Aorta (tissue), 5 donors: ENCODE measurements at regions not wholly inside any gene's neighbourhood (a gene's known extent, or its start where the extent isn't known, plus 50 kb on each side); places are given as distances from the start of the nearest gene placed in this dataset.
A peak's percentile ranks its signal among the peaks of the same experiment; 100 is the strongest.

Experiments
- ATAC-seq: fragments of 200-7000 bp; cut with Tn5 transposase; one replicate; pipeline ENCODE4 v1.9.1; 2022; ENCODE audit warnings: moderate library complexity; ENCODE audit not compliant: low FRiP score
- DNase-seq, 2 donors: peaks; one replicate each; pipeline ENCODE4 v3.0.0-alpha.2; 2020
- H3K27ac ChIP-seq, 2 donors: one replicate each; pipeline ENCODE4 v1.5.1; 2013; ENCODE audit warnings: low read length in 2 of 2, mild to moderate bottlenecking in 2 of 2, moderate library complexity in 2 of 2, control low read depth in 1 of 2, inconsistent platforms in 1 of 2, low read depth in 1 of 2
- H3K27me3 ChIP-seq, 2 donors: one replicate each; pipeline ENCODE4 v1.6.1; 2013; ENCODE audit warnings: control low read depth in 1 of 2, low read length in 1 of 2, mild to moderate bottlenecking in 1 of 2, moderate library complexity in 1 of 2; ENCODE audit not compliant: insufficient read depth in 2 of 2, control insufficient read depth in 1 of 2
- H3K36me3 ChIP-seq, 2 donors: one replicate each; pipeline ENCODE4 v1.6.1; 2013; ENCODE audit warnings: control low read depth in 1 of 2, low read length in 1 of 2, mild to moderate bottlenecking in 1 of 2; ENCODE audit not compliant: insufficient read depth in 2 of 2, control insufficient read depth in 1 of 2
- H3K4me1 ChIP-seq, 2 donors: one replicate each; pipeline ENCODE4 v1.6.1; 2013; ENCODE audit warnings: low read length in 2 of 2, control low read depth in 1 of 2, mild to moderate bottlenecking in 1 of 2, moderate library complexity in 1 of 2; ENCODE audit not compliant: insufficient read depth in 2 of 2, control insufficient read depth in 1 of 2
- H3K4me3 ChIP-seq, 2 donors: one replicate each; pipeline ENCODE4 v1.5.1; 2013; ENCODE audit warnings: low read length in 2 of 2, control low read depth in 1 of 2, mild to moderate bottlenecking in 1 of 2
- H3K9me3 ChIP-seq: one replicate; pipeline ENCODE4 v1.6.1; 2013; ENCODE audit warnings: mild to moderate bottlenecking, low read length; ENCODE audit not compliant: control insufficient read depth
- WGBS, 2 donors: extraction: QIAGEN DNeasy Blood & Tissue Kit; methylation state at CpG; one replicate each; pipeline ENCODE4 v1.1.7; 2013; 5-methylcytosine and 5-hydroxymethylcytosine counted together
- intact Hi-C, 2 donors: fragments of 100-400 bp; cut with DNase I; formaldehyde crosslinking; loops; one replicate each; pipeline versions ENCODE4 v1.14.2 to v1.15.0; 2022
- donor health status: healthy with polysubstance abuse.
- donor health status: Bipolar disorder and iron deficiency.
- donor health status: DM: no; HTN: no; CAD: no.
- donor health status: DM: no; HTN: no; CAD: no.
- donor health status: DM: yes; HTN: yes; CAD: no.

DNA sequence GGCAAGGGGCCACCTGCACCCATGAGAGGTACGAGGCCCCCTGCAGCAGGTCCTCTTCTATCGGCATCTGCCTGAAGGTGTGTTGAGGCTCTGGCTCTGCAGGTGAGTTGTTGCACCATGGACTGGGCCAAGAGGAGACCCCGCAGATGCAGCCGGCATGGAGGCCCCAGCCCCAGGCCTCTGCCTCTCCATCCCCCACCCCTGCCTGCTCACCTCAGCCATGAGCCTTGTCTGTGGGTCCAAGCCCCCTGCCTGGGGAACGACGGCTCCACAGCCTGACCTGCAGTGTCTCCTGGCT is 1386.2 kb downstream of the BRD1 start:
- intact Hi-C loops, result no loop called here

DNA sequence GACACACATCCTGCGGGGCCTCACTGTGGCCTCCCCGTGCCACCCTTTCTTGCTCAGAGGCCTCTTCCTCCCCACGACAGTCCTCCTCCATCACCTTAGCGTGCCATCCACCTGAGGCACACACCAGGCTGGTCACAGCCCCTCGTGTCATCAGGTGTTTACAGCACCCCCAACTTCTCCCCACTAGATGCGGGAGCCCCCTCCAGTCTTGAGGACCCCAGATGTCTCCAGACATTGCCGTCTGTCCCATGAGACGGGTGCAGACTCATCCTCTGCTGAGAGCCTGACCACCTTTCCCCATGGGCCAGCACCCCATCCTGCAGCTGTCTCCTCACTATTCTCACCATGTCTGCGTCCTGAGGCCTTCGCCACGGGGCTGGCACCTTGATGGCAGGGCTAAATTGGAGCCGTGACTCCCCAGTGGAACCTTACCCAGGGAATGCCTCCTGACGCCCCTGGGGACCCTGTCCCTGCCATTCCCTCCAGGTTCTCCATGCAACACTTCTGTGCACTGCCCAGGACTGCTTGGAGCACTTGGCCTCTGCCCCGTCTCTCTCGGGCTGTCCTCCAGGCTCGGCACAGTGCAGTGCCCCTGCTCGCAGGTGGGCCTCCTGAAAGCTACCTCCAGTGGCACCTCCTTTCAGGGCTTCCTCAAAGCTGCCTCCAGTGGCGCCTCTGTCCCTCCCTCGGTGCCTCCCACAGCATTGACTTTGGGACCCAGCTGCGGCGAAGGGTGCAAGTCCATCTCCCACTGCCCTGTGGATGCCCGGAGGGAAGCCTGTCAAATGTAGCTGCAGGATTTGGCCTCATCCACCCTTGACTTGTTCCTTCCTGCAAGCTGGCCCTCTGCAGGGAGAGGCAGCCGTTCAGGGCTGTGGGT is 1386.8 kb downstream of the BRD1 start:
- no peak overlapping the region for H3K4me3 ChIP-seq
- peak; percentile 35 to 48 for DNase-seq
- no peak for ATAC-seq
- intact Hi-C loops, result no loop called here
- no peaks in the 10 kb centered on the region for H3K9me3 ChIP-seq
- no peaks in the 10 kb centered on the region for H3K4me1 ChIP-seq
- 79 to 82% methylated on average over 23 of the region's 23 CpGs for WGBS, 2 donors
- no peaks in the 10 kb centered on the region for H3K36me3 ChIP-seq
- no peaks in the 10 kb centered on the region for H3K27me3 ChIP-seq
- H3K27ac ChIP-seq, result no peak overlapping the region

More for the DNA sequence above, 1386.2 kb downstream of the BRD1 start:
- WGBS, 2 donors, result 73 to 83% methylated on average over 6 of the region's 6 CpGs
- Histone ChIP-seq H3K27me3 (no peaks in the 10 kb centered on the region), H3K4me1 (no peaks in the 10 kb centered on the region), H3K9me3 (no peaks in the 10 kb centered on the region), H3K4me3 (no peak overlapping the region), H3K27ac (no peak overlapping the region), H3K36me3 (no peaks in the 10 kb centered on the region)
- no peak for ATAC-seq
- DNase-seq, result peak in 1 of 2 donors; percentile 26

DNA sequence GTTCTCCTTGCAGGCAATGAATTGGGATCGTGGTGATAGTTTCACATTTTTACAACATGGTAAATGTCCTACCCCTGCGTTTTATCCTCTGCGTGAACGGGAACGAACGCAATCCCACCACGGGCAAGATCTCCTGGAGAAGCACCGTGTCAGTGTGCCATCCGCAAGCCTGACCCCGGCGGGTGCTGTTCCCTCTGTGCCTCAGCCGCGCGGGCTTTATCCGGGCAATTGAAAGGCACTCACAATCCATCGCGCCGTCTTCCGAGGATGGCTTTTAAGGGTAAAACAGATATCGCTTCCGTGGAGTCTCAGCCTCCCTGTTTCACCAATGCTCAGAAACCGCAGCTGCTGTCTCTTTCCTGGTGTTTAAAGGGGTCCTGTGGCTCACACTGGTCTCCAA is 1387.5 kb downstream of the BRD1 start:
- ATAC-seq (no peak), DNase-seq (peak in 1 of 2 donors; percentile 32)
- intact Hi-C loops, result no loop called here
- H3K27me3 ChIP-seq, result no peaks in the 10 kb centered on the region
- H3K9me3 ChIP-seq, result no peaks in the 10 kb centered on the region
- H3K4me3 ChIP-seq, result no peak overlapping the region
- H3K4me1 ChIP-seq, result no peaks in the 10 kb centered on the region
- H3K36me3 ChIP-seq, result no peaks in the 10 kb centered on the region
- no peak overlapping the region for H3K27ac ChIP-seq
- WGBS, 2 donors, result 90 to 91% methylated on average over 22 of the region's 22 CpGs

DNA sequence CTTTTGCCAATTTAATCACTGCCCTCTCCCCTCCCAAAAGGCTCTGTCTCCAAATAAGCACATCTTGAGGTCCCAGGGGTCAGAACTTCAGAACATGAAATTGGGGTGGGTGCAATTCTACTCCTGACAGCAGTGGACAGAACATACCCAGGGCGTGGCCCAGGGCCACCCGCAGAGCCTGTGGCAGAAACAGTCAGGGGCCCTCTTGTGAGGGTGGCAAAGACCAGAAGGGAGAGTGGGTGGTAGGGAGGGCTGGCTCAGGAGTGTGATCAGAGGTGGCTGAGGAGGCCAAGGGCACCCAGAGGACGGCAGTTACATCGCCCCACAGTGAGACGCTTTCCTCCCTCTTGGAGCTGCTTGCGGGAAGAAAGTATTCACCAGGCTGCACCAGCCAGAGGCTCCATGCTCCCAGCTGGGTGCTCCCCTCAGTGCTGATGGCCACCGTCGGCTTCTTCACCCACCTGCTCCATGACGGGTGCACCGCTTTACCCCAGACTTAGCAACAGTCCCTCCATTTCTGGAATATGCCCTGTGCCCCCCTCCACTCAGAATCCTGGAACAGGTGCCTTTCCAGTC is 1388.0 kb downstream of the BRD1 start:
- H3K36me3 ChIP-seq, result no peaks in the 10 kb centered on the region
- no peak overlapping the region for H3K4me3 ChIP-seq
- no peaks in the 10 kb centered on the region for H3K27me3 ChIP-seq
- WGBS, 2 donors, result 85 to 87% methylated on average over 9 to 10 of the region's 10 CpGs
- intact Hi-C loops, result no loop called here
- DNase-seq (peak in 1 of 2 donors; percentile 28), ATAC-seq (no peak)
- H3K4me1 ChIP-seq, result no peaks in the 10 kb centered on the region
- no peak overlapping the region for H3K27ac ChIP-seq
- H3K9me3 ChIP-seq, result no peaks in the 10 kb centered on the region

DNA sequence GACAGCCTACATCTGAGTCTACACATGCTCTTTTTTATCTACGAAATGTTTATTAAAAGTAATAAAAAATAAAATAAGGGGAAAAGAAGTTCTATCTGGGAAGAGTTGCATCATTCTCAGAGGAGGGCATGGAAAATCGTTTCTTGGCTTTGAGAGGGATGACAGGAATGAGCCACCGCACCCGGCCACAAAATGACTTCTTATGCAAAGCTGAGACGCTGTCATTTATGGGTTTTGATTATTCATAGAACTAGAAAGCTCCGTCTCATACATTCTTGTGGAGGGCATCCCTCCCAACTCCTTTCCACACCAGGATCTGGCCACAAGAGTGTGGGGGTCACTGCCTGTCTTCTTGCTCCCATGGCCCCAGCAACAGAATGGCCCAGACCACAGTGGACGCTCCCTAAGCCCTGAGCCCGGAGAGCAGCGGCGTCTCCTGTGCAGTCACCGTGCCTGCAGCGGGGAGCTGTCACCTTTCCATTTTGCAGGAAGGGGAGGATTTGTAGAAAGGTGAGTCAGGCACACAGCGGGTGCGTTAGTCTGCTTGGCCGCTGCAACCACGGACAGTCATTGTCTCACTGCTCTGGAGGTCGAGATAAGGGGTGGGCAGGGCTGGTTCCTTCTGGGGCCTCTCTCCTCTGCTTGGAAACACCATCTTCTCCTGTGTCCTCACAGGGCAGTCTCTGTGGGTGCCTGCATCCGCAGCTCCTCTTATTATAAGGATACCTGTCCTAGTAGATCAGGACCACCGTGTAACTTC is 1388.7 kb downstream of the BRD1 start:
- ATAC-seq (no peak), DNase-seq (peak in 1 of 2 donors; percentile 11)
- H3K4me1 ChIP-seq, result no peaks in the 10 kb centered on the region
- intact Hi-C loops, result no loop called here
- WGBS, 2 donors, result 79 to 83% methylated on average over 19 of the region's 19 CpGs
- no peaks in the 10 kb centered on the region for H3K36me3 ChIP-seq
- no peak overlapping the region for H3K4me3 ChIP-seq
- H3K27ac ChIP-seq, result no peak overlapping the region
- H3K27me3 ChIP-seq, result no peaks in the 10 kb centered on the region
- H3K9me3 ChIP-seq, result no peaks in the 10 kb centered on the region

DNA sequence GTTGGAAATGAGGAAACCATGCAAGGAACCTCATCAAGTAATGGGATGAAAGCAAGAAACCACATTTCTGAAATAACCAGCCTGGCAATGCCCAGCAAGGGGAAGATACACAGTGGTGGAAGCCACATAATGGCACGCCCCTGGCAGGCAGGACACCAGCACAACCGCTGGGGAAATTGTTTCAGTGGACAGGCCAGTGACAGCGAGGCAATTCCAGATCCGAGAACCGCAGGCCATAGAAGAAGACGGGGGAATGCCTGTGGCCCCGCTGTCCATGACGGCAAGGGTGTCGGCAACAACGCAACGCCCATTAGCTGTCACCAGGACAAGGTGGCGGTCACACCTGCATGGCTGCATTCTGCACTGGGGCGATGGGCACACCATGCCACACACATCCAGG is 1389.6 kb downstream of the BRD1 start:
- Histone ChIP-seq H3K27ac (no peak overlapping the region), H3K27me3 (no peaks in the 10 kb centered on the region), H3K9me3 (no peaks in the 10 kb centered on the region), H3K36me3 (no peaks in the 10 kb centered on the region), H3K4me1 (no peaks in the 10 kb centered on the region), H3K4me3 (no peak overlapping the region)
- no peak for DNase-seq
- intact Hi-C loops, result no loop called here
- no peak for ATAC-seq
- WGBS, 2 donors, result 90 to 91% methylated on average over 13 of the region's 13 CpGs

DNA sequence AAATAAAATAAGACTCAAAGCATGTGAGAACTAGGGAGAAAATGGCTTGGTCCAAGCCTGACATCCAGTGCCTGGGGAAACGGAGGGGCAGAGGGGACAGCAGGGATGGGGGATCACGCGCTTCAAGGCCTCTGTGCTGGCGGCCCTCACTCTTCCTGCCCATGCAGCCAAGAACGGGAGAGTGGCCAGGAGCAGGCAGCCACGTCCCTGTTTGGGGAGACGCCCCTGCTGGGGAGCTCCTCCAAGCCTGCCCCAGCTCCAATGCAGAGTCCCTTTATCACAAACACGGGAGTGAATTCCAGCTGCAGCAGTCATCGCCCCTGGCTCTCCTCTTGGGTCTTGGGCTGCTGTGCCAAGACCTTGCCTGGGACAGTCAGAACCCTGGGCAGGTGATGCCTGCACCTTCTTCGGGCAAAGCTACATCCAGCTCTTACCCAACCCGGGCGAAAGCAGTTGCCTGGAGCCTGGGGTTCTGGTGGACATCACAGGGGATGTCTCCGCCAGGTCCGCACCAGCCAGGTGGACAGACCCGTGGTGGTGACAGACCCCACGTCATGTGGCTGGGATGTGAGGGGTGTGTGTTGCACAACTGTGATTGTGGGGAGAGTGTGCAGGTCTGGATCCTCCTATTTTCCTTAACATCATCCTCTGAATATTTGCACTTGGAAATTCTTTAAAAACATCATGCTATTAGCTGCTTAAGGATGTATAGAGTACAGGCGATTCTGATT is 1391.3 kb downstream of the BRD1 start:
- Histone ChIP-seq H3K4me3 (no peak overlapping the region), H3K36me3 (no peaks in the 10 kb centered on the region), H3K4me1 (no peaks in the 10 kb centered on the region), H3K27ac (no peak overlapping the region), H3K9me3 (no peaks in the 10 kb centered on the region), H3K27me3 (no peaks in the 10 kb centered on the region)
- intact Hi-C loops, result no loop called here
- WGBS, 2 donors, result 72 to 73% methylated on average over 17 of the region's 17 CpGs
- ATAC-seq (no peak), DNase-seq (peak in 1 of 2 donors; percentile 14)

DNA sequence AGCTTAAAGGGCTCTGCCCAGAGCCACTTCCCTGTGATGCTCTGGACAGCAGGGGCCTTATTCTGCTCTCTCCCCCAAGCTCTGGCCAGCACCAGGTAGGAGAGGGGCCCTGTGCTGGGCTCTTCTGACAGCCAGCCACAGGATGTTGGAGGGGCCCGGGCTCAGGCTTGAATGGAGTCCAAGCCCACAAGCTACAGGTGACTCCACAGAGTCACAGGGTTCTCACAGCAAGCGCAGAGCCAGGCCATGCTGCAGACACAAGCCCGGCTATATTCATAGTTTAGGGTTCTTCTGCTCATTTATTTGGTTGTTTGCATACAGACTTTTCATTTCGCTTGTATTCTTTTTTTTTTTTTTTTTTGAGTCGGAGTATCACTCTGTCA is 1392.8 kb downstream of the BRD1 start:
- no peaks in the 10 kb centered on the region for H3K27me3 ChIP-seq
- H3K9me3 ChIP-seq, result no peaks in the 10 kb centered on the region
- WGBS, 2 donors, result 80 to 86% methylated on average over 5 of the region's 5 CpGs
- no peak overlapping the region for H3K27ac ChIP-seq
- DNase-seq (peak in 1 of 2 donors; percentile 38), ATAC-seq (no peak)
- no peak overlapping the region for H3K4me3 ChIP-seq
- intact Hi-C loops, result no loop called here
- H3K36me3 ChIP-seq, result no peaks in the 10 kb centered on the region
- no peaks in the 10 kb centered on the region for H3K4me1 ChIP-seq
